ENCODE measurements at regions not wholly inside any gene's neighbourhood (a gene's known extent, or its start where the extent isn't known, plus 50 kb on each side); places are given as distances from the start of the nearest gene placed in this dataset.
"Not testable (repeated sequence)": the region's sequence is repeated elsewhere in the genome, so short reads cannot be mapped to it uniquely, and the experiment has no call there.

DNA sequence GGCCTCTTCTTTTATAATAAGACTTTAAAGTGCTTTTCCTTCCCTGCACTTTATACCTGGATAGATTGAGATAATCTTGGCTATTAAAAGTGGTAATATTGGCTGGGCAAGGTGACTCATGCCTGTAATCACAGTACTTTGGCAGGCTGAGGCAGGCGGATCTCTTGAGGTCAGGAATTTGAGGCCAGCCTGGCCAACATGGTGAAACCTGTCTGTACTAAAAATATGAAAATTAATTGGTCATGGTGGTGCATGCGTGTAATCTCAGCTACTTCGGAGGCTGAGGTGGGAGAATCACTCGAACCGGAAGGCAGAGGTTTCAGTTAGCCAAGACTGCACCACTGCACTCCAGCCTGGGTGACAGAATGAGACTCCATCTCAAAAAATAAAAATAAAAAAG is 197.1 kb upstream of the RGS17 start:
- no peak overlapping the region for H3K27ac ChIP-seq
- TF ChIP-seq, protein P1, sequence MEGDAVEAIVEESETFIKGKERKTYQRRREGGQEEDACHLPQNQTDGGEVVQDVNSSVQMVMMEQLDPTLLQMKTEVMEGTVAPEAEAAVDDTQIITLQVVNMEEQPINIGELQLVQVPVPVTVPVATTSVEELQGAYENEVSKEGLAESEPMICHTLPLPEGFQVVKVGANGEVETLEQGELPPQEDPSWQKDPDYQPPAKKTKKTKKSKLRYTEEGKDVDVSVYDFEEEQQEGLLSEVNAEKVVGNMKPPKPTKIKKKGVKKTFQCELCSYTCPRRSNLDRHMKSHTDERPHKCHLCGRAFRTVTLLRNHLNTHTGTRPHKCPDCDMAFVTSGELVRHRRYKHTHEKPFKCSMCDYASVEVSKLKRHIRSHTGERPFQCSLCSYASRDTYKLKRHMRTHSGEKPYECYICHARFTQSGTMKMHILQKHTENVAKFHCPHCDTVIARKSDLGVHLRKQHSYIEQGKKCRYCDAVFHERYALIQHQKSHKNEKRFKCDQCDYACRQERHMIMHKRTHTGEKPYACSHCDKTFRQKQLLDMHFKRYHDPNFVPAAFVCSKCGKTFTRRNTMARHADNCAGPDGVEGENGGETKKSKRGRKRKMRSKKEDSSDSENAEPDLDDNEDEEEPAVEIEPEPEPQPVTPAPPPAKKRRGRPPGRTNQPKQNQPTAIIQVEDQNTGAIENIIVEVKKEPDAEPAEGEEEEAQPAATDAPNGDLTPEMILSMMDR (IDR thresholded peaks at IDR 0.05; ENCODE audit: low read depth, low read length, missing control alignments) = no peak
- in situ Hi-C loops (cut with HindIII; ENCODE audit: low pct_ligation_motif_present, low sequenced_read_pairs) = no loop called here

GRCh38 chr6:153325661-153326060 is 194.6 kb upstream of the RGS17 start:
- no peak overlapping the region for H3K27ac ChIP-seq
- DNase-seq = no peak
- H3K36me3 ChIP-seq (replicated peaks) = no peaks in the 10 kb centered on the region
- no peaks in the 10 kb centered on the region for H3K27me3 ChIP-seq (replicated peaks)
- H3K4me3 ChIP-seq (ENCODE audit: low read depth, low read length) = no peak overlapping the region
- in situ Hi-C loops (cut with HindIII; ENCODE audit: low pct_ligation_motif_present, low sequenced_read_pairs) = no loop called here
- TF ChIP-seq, protein P1 (IDR thresholded peaks at IDR 0.05; ENCODE audit: low read depth, low read length, missing control alignments) = no peak

More for the DNA sequence above, 197.1 kb upstream of the RGS17 start:
- Histone ChIP-seq H3K27me3 (replicated peaks) (no peaks in the 10 kb centered on the region), H3K36me3 (replicated peaks) (no peaks in the 10 kb centered on the region), H3K4me3 (ENCODE audit: low read depth, low read length) (no peak overlapping the region)
- no peak for DNase-seq

- TF ChIP-seq, protein P1 (IDR thresholded peaks at IDR 0.05; ENCODE audit: low read depth, low read length, missing control alignments) = peak; percentile 77
- H3K27me3 ChIP-seq (replicated peaks) = no peaks in the 10 kb centered on the region
- in situ Hi-C loops (cut with HindIII; ENCODE audit: low pct_ligation_motif_present, low sequenced_read_pairs) = no loop called here
- H3K27ac ChIP-seq = no peak overlapping the region
- peak; percentile 35 for DNase-seq
- H3K36me3 ChIP-seq (replicated peaks) = no peaks in the 10 kb centered on the region
- no peak overlapping the region for H3K4me3 ChIP-seq (ENCODE audit: low read depth, low read length)
Observed at GRCh38 chr6:153312634-153313033, 181.6 kb upstream of the RGS17 start.

DNA sequence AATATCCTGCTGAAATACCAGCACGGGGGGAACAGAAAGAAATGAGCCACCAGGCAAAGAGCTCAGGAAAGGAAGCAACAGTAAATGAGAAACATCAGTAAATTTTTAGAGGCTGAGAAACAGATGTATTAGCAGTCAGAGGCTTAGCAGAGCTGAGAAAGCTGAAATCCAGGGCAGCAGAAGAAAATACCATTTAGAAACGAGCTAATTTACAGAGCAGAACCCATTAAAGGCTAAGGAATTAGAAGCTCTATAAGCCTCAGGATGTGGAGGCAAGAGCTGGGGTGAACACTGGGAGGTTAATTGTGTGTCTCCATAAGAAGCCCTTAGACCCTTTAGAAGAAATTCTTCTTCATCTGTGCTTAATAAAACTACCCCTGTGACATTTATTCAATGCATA is 178.6 kb upstream of the RGS17 start:
- in situ Hi-C loops (cut with HindIII; ENCODE audit: low pct_ligation_motif_present, low sequenced_read_pairs) = no loop called here
- no peaks in the 10 kb centered on the region for H3K27me3 ChIP-seq (replicated peaks)
- TF ChIP-seq, protein P1 (IDR thresholded peaks at IDR 0.05; ENCODE audit: low read depth, low read length, missing control alignments) = no peak
- no peak overlapping the region for H3K4me3 ChIP-seq (ENCODE audit: low read depth, low read length)
- H3K27ac ChIP-seq = no peak overlapping the region
- no peak for DNase-seq
- H3K36me3 ChIP-seq (replicated peaks) = no peaks in the 10 kb centered on the region

DNA sequence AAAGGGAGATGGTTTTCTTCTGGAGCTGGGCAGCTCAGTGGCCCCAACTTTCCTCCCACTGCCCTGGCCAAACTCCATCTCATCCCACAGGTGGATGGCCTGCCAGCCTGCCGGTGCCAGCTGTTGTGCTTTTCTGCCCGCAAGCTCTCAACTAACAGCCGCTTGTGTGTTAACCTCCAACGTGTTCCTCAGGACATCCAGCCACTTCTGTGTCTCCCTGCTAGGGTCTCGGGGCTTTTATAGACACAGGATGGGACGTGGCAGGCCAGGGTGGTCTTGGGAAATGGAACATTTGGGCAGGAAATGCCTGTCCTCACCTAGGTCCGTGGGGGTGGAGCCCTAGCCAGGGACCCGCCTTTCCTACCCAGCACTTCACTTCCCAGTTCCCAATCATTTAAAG is 171.1 kb upstream of the RGS17 start:
- TF ChIP-seq, protein P1 (IDR thresholded peaks at IDR 0.05; ENCODE audit: low read depth, low read length, missing control alignments) = no peak
- H3K4me3 ChIP-seq (ENCODE audit: low read depth, low read length) = no peak overlapping the region

DNA sequence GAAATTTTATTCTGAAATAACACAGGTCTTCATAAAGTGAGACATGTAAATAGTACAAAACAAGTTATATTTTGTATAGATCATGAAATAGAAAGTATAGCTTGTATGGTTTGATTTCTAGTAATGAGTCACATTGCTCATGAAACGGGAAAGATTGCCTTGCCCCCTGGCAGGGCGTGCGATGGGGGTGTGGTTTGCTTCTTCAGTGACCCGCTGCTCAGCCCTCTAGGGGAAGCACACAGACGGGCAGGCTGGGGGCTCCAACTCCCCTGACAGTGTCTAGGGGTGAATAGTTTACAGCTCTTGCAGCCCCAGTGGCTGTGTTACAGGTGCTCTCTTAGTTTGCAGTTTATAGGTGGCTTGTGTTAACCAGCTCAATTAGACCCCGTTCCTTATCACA is 170.5 kb upstream of the RGS17 start:
- Histone ChIP-seq H3K4me3 (ENCODE audit: low read depth, low read length) (no peak overlapping the region), H3K27ac (no peak overlapping the region), H3K36me3 (replicated peaks) (no peaks in the 10 kb centered on the region), H3K27me3 (replicated peaks) (no peaks in the 10 kb centered on the region)
- in situ Hi-C loops (cut with HindIII; ENCODE audit: low pct_ligation_motif_present, low sequenced_read_pairs) = no loop called here
- TF ChIP-seq, protein P1 (IDR thresholded peaks at IDR 0.05; ENCODE audit: low read depth, low read length, missing control alignments) = no peak
- no peak for DNase-seq

More for the DNA sequence above, 171.1 kb upstream of the RGS17 start:
- Histone ChIP-seq H3K36me3 (replicated peaks) (no peaks in the 10 kb centered on the region), H3K27me3 (replicated peaks) (no peaks in the 10 kb centered on the region), H3K27ac (no peak overlapping the region)
- in situ Hi-C loops (cut with HindIII; ENCODE audit: low pct_ligation_motif_present, low sequenced_read_pairs) = no loop called here
- no peak for DNase-seq

- in situ Hi-C loops (cut with HindIII; ENCODE audit: low pct_ligation_motif_present, low sequenced_read_pairs); DNase-seq; H3K36me3 ChIP-seq (replicated peaks); H3K27me3 ChIP-seq (replicated peaks); H3K27ac ChIP-seq; H3K4me3 ChIP-seq (ENCODE audit: low read depth, low read length): not testable (repeated sequence)
Observed at GRCh38 chr6:153282456-153282855, 151.4 kb upstream of the RGS17 start.
